Testis (tissue), 2 donors: ENCODE measurements at regions not wholly inside any gene's neighbourhood (a gene's known extent, or its start where the extent isn't known, plus 50 kb on each side); places are given as distances from the start of the nearest gene placed in this dataset.

Experiments used
- POLR2A ChIP-seq: fragments of 450-650 bp; IDR thresholded peaks from one replicate; pipeline ENCODE4 v1.6.1; 2017; ENCODE audit warnings: antibody characterized with exemption, mild to moderate bottlenecking, moderate library complexity
- TF ChIP-seq, protein P1 (sequence below), 3 experiments: fragments of 450-650 bp in 2 of 3; fragments of 200-600 bp in 1 of 3; sonication (generic) in 1 of 3; IDR thresholded peaks; one replicate each; pipeline ENCODE4 v1.5.1; 2016 to 2019; ENCODE audit warnings: antibody characterized with exemption in 3 of 3, mild to moderate bottlenecking in 2 of 3, moderate library complexity in 1 of 3

DNA sequence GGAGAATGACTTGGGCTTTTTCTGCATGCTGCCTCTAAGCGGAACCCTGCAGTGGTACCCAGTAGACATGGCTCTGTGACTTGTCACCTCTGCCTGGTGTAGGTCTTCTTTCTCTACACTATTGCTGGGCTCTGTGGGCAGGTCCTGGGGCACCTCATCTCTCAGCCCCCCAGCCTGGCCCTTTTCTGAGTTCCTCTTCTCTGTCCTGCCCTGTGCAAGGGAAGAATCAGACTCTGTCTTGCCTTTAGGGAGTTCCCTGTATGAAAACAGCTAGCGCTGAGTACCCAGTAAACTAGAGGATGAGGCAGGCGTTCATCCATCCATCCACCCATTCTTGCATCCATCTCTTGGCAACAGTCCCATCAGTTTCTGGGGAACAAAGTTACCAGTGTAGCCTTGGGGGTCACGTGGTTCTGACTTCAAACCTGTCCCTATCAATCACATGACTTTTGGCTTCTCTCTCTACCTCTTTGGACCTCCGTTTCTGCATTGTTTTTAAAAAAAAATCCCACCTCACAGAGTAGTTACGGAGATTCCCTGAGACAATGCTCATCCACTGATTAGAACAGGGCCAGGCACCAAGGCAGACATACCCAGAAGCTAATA, 86.4 kb upstream of the WNT11 start:
- TF ChIP-seq, protein P1, sequence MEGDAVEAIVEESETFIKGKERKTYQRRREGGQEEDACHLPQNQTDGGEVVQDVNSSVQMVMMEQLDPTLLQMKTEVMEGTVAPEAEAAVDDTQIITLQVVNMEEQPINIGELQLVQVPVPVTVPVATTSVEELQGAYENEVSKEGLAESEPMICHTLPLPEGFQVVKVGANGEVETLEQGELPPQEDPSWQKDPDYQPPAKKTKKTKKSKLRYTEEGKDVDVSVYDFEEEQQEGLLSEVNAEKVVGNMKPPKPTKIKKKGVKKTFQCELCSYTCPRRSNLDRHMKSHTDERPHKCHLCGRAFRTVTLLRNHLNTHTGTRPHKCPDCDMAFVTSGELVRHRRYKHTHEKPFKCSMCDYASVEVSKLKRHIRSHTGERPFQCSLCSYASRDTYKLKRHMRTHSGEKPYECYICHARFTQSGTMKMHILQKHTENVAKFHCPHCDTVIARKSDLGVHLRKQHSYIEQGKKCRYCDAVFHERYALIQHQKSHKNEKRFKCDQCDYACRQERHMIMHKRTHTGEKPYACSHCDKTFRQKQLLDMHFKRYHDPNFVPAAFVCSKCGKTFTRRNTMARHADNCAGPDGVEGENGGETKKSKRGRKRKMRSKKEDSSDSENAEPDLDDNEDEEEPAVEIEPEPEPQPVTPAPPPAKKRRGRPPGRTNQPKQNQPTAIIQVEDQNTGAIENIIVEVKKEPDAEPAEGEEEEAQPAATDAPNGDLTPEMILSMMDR (IDR thresholded peaks at IDR 0.05): no peak
- TF ChIP-seq POLR2A: no peak
